H1 (cell line): ENCODE measurements at regions not wholly inside any gene's neighbourhood (a gene's known extent, or its start where the extent isn't known, plus 50 kb on each side); places are given as distances from the start of the nearest gene placed in this dataset.

Source experiments
- CTCF ChIA-PET: fragments of 300-600 bp; sonication (Branson Sonifier 250); formaldehyde crosslinking; loops from one replicate; lab custom pipeline; 2021; ENCODE audit not compliant: partially characterized antibody; lab: Charles Lee
- POLR2A ChIA-PET: fragments of 300-600 bp; sonication (Branson Sonifier 250); formaldehyde crosslinking; loops from one replicate; lab custom pipeline; 2021; ENCODE audit warnings: inconsistent platforms; ENCODE audit not compliant: partially characterized antibody; lab: Charles Lee
- DNase-seq, 2 experiments: peaks; one replicate each; pipeline versions ENCODE4 v3.0.0 to v3.0.0-alpha.2; 2010 to 2022; ENCODE audit warnings: low spot score in 2 of 2, low read depth in 1 of 2, mixed read lengths in 1 of 2
- FAIRE-seq: peaks from 2 replicates; lab custom pipeline; 2011; peaks lifted over from hg19 to GRCh38; lab: Jason Lieb, UNC
- H2AFZ ChIP-seq: 2 replicates; pipeline ENCODE4 v1.8.1; 2012; ENCODE audit warnings: low read length, inconsistent platforms
- H2AK5ac ChIP-seq: 2 replicates; pipeline ENCODE4 v1.6.1; 2013; ENCODE audit warnings: low read depth, low read length
- H2BK120ac ChIP-seq: replicated peaks from 2 replicates; pipeline ENCODE3; 2013; ENCODE audit warnings: low read depth, low read length, inconsistent platforms
- H2BK12ac ChIP-seq: 2 replicates; pipeline ENCODE4 v1.6.1; 2013; ENCODE audit warnings: low read depth, low read length
- H2BK15ac ChIP-seq: 2 replicates; pipeline ENCODE4 v1.6.1; 2013; ENCODE audit warnings: low read length
- H2BK20ac ChIP-seq: 2 replicates; pipeline ENCODE4 v1.6.1; 2013; ENCODE audit warnings: low read length
- H2BK5ac ChIP-seq: 2 replicates; pipeline ENCODE4 v1.6.1; 2013; ENCODE audit warnings: low read depth, low read length
- H3K14ac ChIP-seq: 2 replicates; pipeline ENCODE4 v1.6.1; 2013; ENCODE audit warnings: inconsistent platforms; ENCODE audit not compliant: insufficient read length
- H3K18ac ChIP-seq: 2 replicates; pipeline ENCODE4 v1.6.1; 2013; ENCODE audit warnings: low read length; ENCODE audit errors: extremely low read depth
- H3K23ac ChIP-seq: 2 replicates; pipeline ENCODE4 v1.6.1; 2013; ENCODE audit warnings: inconsistent platforms; ENCODE audit not compliant: insufficient read length
- H3K23me2 ChIP-seq: 2 replicates; pipeline ENCODE4 v1.6.1; 2013; ENCODE audit warnings: low read depth, low read length
- H3K27ac ChIP-seq: 2 replicates; pipeline ENCODE4 v1.6.1; 2011; ENCODE audit warnings: low read depth, low read length, inconsistent platforms
- H3K27me3 ChIP-seq, 4 experiments: replicated peaks in 1 of 4; 1 replicate in 1 of 4; 2 replicates in 3 of 4; pipeline versions ENCODE4 v1.6.1 to v1.8.1; 2011 to 2013; ENCODE audit warnings: low read length in 3 of 4, mild to moderate bottlenecking in 3 of 4, inconsistent platforms in 2 of 4, mixed read lengths in 2 of 4, moderate library complexity in 1 of 4; ENCODE audit not compliant: control insufficient read depth in 3 of 4, insufficient read depth in 3 of 4; ENCODE audit errors: extremely low read depth in 1 of 4
- H3K36me3 ChIP-seq, 4 experiments: 2 replicates each; pipeline versions ENCODE4 v1.6.1 to v1.8.1; 2011 to 2013; ENCODE audit warnings: mild to moderate bottlenecking in 4 of 4, low read length in 3 of 4, moderate library complexity in 2 of 4, control low read depth in 1 of 4, inconsistent platforms in 1 of 4; ENCODE audit not compliant: insufficient read depth in 4 of 4, control insufficient read depth in 2 of 4
- H3K4ac ChIP-seq: replicated peaks from 2 replicates; pipeline ENCODE3; 2013; ENCODE audit warnings: low read length, low read depth, mixed read lengths, inconsistent platforms; ENCODE audit not compliant: insufficient read length
- H3K4me1 ChIP-seq, 4 experiments: replicated peaks in 1 of 4; 1 replicate in 1 of 4; 2 replicates in 3 of 4; pipeline versions ENCODE4 v1.6.1 to v1.8.1; 2011 to 2013; ENCODE audit warnings: low read length in 3 of 4, inconsistent platforms in 2 of 4, mixed read lengths in 1 of 4; ENCODE audit not compliant: insufficient read depth in 4 of 4, control insufficient read depth in 3 of 4
- H3K4me2 ChIP-seq, 2 experiments: 2 replicates each; pipeline versions ENCODE4 v1.6.1 to v1.8.1; 2011 to 2013; ENCODE audit warnings: low read depth in 2 of 2, low read length in 2 of 2, control low read depth in 1 of 2, inconsistent platforms in 1 of 2, mild to moderate bottlenecking in 1 of 2; ENCODE audit not compliant: insufficient read depth in 1 of 2
- H3K4me3 ChIP-seq, 4 experiments: fragments of 200-600, 300-600 bp in 1 of 4; sonication (generic), shearing (Covaris generic), sonication (Bioruptor Twin) in 1 of 4; 2 replicates each; pipeline versions ENCODE4 v1.5.1 to v1.8.1; 2011 to 2016; ENCODE audit warnings: low read length in 4 of 4, low read depth in 3 of 4, control low read depth in 2 of 4, inconsistent platforms in 2 of 4, mild to moderate bottlenecking in 2 of 4, mixed read lengths in 1 of 4, moderate library complexity in 1 of 4; ENCODE audit not compliant: insufficient read depth in 2 of 4; ENCODE audit errors: extremely low read depth in 1 of 4
- H3K56ac ChIP-seq: replicated peaks from 2 replicates; pipeline ENCODE3; 2013; ENCODE audit warnings: low read depth, mild to moderate bottlenecking, mixed read lengths, low read length, inconsistent platforms; ENCODE audit not compliant: insufficient read length
- H3K79me1 ChIP-seq: 2 replicates; pipeline ENCODE4 v1.6.1; 2013; ENCODE audit warnings: low read depth, low read length, control low read depth
- H3K79me2 ChIP-seq, 2 experiments: 2 replicates each; pipeline versions ENCODE4 v1.6.1 to v1.8.1; 2012 to 2013; ENCODE audit warnings: low read length in 2 of 2, mild to moderate bottlenecking in 2 of 2, inconsistent platforms in 1 of 2; ENCODE audit not compliant: insufficient read depth in 2 of 2, control insufficient read depth in 1 of 2
- H3K9ac ChIP-seq, 4 experiments: replicated peaks in 1 of 4; 1 replicate in 1 of 4; 2 replicates in 3 of 4; pipeline versions ENCODE4 v1.6.1 to v1.8.1; 2011 to 2013; ENCODE audit warnings: low read depth in 3 of 4, low read length in 3 of 4, control low read depth in 2 of 4, mild to moderate bottlenecking in 2 of 4, moderate library complexity in 2 of 4, inconsistent platforms in 1 of 4; ENCODE audit errors: extremely low read depth in 1 of 4
- H3K9me3 ChIP-seq, 2 experiments: 2 replicates each; pipeline versions ENCODE4 v1.6.1 to v1.8.1; 2012 to 2013; ENCODE audit warnings: mild to moderate bottlenecking in 2 of 2, moderate library complexity in 2 of 2, control low read depth in 1 of 2, inconsistent platforms in 1 of 2, low read depth in 1 of 2, low read length in 1 of 2, mixed read lengths in 1 of 2; ENCODE audit not compliant: insufficient read depth in 2 of 2
- H4K20me1 ChIP-seq, 2 experiments: replicated peaks in 1 of 2; 2 replicates each; pipeline versions ENCODE3 to v1.8.1; 2011 to 2013; ENCODE audit warnings: inconsistent platforms in 2 of 2, low read length in 2 of 2, mild to moderate bottlenecking in 1 of 2; ENCODE audit not compliant: insufficient read depth in 2 of 2, control insufficient read depth in 1 of 2
- H4K5ac ChIP-seq: 2 replicates; pipeline ENCODE4 v1.6.1; 2013; ENCODE audit warnings: low read length, low read depth, mixed read lengths, inconsistent platforms; ENCODE audit not compliant: insufficient read length
- H4K8ac ChIP-seq: 2 replicates; pipeline ENCODE4 v1.8.0; 2013; ENCODE audit warnings: mild to moderate bottlenecking, moderate library complexity, low read length, inconsistent platforms; ENCODE audit not compliant: insufficient read depth; ENCODE audit errors: extremely low read depth
- H4K91ac ChIP-seq: replicated peaks from 2 replicates; pipeline ENCODE3; 2013; ENCODE audit warnings: low read length, mixed read lengths, inconsistent platforms; ENCODE audit not compliant: insufficient read length
- CTBP2 ChIP-seq: IDR thresholded peaks from 2 replicates; pipeline ENCODE4 v1.7.0; 2011; ENCODE audit warnings: borderline replicate concordance, mild to moderate bottlenecking, moderate library complexity, mixed read lengths, low read length; ENCODE audit not compliant: insufficient read depth, insufficient read length
- HDAC2 ChIP-seq, 2 experiments: fragments of 300-600 bp in 1 of 2; sonication (generic) in 1 of 2; IDR thresholded peaks; 2 replicates each; pipeline ENCODE4 v1.6.1; 2011 to 2012; ENCODE audit warnings: low read depth in 2 of 2, low read length in 2 of 2, mild to moderate bottlenecking in 2 of 2, moderate library complexity in 2 of 2, borderline replicate concordance in 1 of 2, inconsistent platforms in 1 of 2
- RFX5 ChIP-seq: IDR thresholded peaks from 2 replicates; pipeline ENCODE4 v1.6.1; 2011; ENCODE audit warnings: low read depth, low read length, improper control_type of control experiment, borderline replicate concordance
- SIRT6 ChIP-seq: IDR thresholded peaks from one replicate; pipeline ENCODE4 v1.7.1; 2012; ENCODE audit warnings: low read length, inconsistent platforms
- TEAD4 ChIP-seq: IDR thresholded peaks from 2 replicates; pipeline ENCODE4 v1.6.1; 2012; ENCODE audit warnings: low read depth, low read length, inconsistent platforms, mixed read lengths
- WGBS, 2 experiments: shearing (Covaris generic) in 1 of 2; methylation state at CpG; one replicate each; pipeline versions ENCODE4 v1.1.6 to v1.1.7; 2013 to 2015; ENCODE audit warnings: low lambda C conversion rate in 2 of 2, mixed read lengths in 2 of 2, inconsistent platforms in 1 of 2, low coverage in 1 of 2, missing lambda C conversion rate in 1 of 2; ENCODE audit not compliant: insufficient replicate concordance in 2 of 2, insufficient coverage in 1 of 2, insufficient read length in 1 of 2; ENCODE audit errors: extremely low coverage in 1 of 2, missing lambda C conversion rate in 1 of 2; 5-methylcytosine and 5-hydroxymethylcytosine counted together

DNA sequence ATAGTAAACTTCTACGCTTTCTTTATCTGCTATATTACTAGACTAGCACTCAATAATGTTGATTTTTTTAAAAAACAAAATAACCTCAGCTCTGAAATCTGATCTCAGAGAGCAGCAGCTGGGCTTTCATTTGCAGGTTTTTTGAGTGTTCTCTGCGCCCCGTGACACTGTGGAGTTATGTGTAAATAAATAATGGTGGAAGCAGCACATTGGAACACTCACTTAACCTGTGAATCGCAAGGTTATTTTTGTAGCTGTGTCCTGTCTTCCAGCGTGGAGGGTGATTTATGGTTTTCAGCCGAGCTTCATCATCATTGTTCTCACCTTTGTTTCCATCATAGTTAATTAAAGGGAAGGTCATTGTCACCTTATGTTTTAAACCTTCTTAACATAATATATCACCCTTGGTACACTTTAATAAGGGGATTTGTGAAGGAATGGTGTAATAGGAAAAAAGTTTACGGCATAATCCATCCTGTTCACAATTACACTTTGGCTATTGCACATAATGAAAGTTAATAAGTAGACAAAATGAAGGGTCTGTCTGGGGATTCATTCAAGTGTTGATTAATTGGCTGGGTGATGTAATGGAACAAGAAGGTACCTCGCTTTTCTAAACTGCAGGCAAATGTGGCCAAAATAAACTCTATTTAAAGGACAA lies 493.3 kb upstream of the ADAMTS16 start:
- no peak overlapping the region for H3K9ac ChIP-seq
- H3K27me3 ChIP-seq, result no peaks in the 10 kb centered on the region
- no peak overlapping the region for H4K5ac ChIP-seq
- H2BK12ac ChIP-seq, result no peak overlapping the region
- H2AK5ac ChIP-seq, result no peak overlapping the region
- no peak overlapping the region for H3K4me2 ChIP-seq
- no peaks in the 10 kb centered on the region; the same call in 1 of the 2 replicates for H3K23me2 ChIP-seq
- WGBS, 2 experiments, result 94% methylated on average over 8 of the region's 8 CpGs; no CpG with 5 or more reads in 1 of the 2 experiments
- H3K27ac ChIP-seq, result no peak overlapping the region
- H3K4me1 ChIP-seq, result no peaks in the 10 kb centered on the region; a peak in 1 of 7 replicates
- H4K20me1 ChIP-seq, result no peaks in the 10 kb centered on the region
- H3K23ac ChIP-seq, result no peak overlapping the region
- no peak overlapping the region for H3K4me3 ChIP-seq
- H3K79me1 ChIP-seq, result no peaks in the 10 kb centered on the region
- no peak overlapping the region for H4K8ac ChIP-seq
- no peak overlapping the region for H3K4ac ChIP-seq
- POLR2A ChIA-PET, result no interaction called here
- no peak overlapping the region for H3K18ac ChIP-seq
- no peak overlapping the region for H4K91ac ChIP-seq
- CTCF ChIA-PET, result no interaction called here
- no peak overlapping the region for H2BK5ac ChIP-seq
- H3K36me3 ChIP-seq, result no peaks in the 10 kb centered on the region
- no peak overlapping the region for H2BK120ac ChIP-seq
- no peak overlapping the region for H3K56ac ChIP-seq
- no peak overlapping the region for H2AFZ ChIP-seq
- FAIRE-seq (no peak), DNase-seq (no peak)
- H3K14ac ChIP-seq, result no peak overlapping the region
- no peak overlapping the region for H2BK15ac ChIP-seq
- no peak overlapping the region for H2BK20ac ChIP-seq
- TF ChIP-seq HDAC2 (IDR thresholded peaks at IDR 0.05; ENCODE audit: borderline replicate concordance in 1 of 2, low read depth in 2 of 2, low read length in 2 of 2) (no peak), RFX5 (no peak), CTBP2 (no peak), SIRT6 (no peak), TEAD4 (no peak)
- H3K79me2 ChIP-seq, result no peaks in the 10 kb centered on the region
- H3K9me3 ChIP-seq, result peaks cover 3 to 6% of the 10 kb centered on the region in 2 experiments; a peak in 3 of 4 replicates
